ENCODE measurements at regions not wholly inside any gene's neighbourhood (a gene's known extent, or its start where the extent isn't known, plus 50 kb on each side); places are given as distances from the start of the nearest gene placed in this dataset.
"Not testable (repeated sequence)": the region's sequence is repeated elsewhere in the genome, so short reads cannot be mapped to it uniquely, and the experiment has no call there.

DNA sequence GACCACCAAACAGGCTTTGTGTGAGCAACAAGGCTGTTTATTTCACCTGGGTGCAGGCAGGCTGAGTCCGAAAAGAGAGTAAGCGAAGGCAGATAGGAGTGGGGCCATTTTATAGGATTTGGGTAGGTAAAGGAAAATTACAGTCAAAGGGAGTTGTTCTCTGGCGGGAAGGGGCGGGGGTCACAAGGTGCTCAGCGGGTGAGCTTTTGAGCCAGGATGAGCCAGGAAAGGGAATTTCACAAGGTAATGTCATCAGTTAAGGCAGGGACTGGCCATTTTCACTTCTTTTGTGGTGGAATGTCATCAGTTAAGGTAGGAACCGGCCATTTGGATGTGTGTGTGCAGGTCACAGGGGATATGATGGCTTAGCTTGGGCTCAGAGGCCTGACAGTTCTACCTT, 378.0 kb upstream of the LRRTM4 start:
- TF ChIP-seq, protein P1, sequence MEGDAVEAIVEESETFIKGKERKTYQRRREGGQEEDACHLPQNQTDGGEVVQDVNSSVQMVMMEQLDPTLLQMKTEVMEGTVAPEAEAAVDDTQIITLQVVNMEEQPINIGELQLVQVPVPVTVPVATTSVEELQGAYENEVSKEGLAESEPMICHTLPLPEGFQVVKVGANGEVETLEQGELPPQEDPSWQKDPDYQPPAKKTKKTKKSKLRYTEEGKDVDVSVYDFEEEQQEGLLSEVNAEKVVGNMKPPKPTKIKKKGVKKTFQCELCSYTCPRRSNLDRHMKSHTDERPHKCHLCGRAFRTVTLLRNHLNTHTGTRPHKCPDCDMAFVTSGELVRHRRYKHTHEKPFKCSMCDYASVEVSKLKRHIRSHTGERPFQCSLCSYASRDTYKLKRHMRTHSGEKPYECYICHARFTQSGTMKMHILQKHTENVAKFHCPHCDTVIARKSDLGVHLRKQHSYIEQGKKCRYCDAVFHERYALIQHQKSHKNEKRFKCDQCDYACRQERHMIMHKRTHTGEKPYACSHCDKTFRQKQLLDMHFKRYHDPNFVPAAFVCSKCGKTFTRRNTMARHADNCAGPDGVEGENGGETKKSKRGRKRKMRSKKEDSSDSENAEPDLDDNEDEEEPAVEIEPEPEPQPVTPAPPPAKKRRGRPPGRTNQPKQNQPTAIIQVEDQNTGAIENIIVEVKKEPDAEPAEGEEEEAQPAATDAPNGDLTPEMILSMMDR (IDR thresholded peaks at IDR 0.05) = not testable (repeated sequence)
- not testable (repeated sequence) for TF ChIP-seq POLR2A (IDR thresholded peaks at IDR 0.05)
